ENCODE measurements at regions not wholly inside any gene's neighbourhood (a gene's known extent, or its start where the extent isn't known, plus 50 kb on each side); places are given as distances from the start of the nearest gene placed in this dataset.

DNA sequence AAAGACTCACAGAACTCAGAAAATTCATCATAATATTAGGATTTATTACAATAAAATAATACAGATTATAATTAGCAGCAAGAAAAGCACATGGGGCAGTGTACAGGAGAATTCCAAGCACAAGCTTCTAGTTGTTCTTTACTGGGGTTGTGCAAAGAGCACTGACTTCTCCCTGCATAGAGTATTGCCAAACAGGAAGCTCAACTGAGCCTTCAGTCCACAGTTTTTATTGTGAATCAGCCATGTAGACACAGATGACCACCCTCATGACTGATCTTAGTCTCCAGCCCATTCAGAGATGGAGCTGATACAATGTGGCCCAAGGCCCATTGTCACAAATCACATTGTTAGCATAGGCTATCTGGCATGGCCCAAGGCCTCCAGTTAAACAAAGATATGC is 798.9 kb downstream of the KCNA4 start:
- H3K36me3 Mint-ChIP-seq (ENCODE audit: unreplicated experiment): no peaks in the 10 kb centered on the region
- H3K27me3 Mint-ChIP-seq (ENCODE audit: unreplicated experiment): no peaks in the 10 kb centered on the region
- no peaks in the 10 kb centered on the region for H3K4me1 Mint-ChIP-seq (ENCODE audit: low read depth, unreplicated experiment)
- DNase-seq: no peak
- no peak overlapping the region for H3K4me3 Mint-ChIP-seq (ENCODE audit: unreplicated experiment)
- no peak for TF ChIP-seq CTCF (IDR thresholded peaks at IDR 0.05; ENCODE audit: partially characterized antibody, unreplicated experiment)
- no peaks in the 10 kb centered on the region for H3K9me3 Mint-ChIP-seq (ENCODE audit: unreplicated experiment)
- no peak overlapping the region for H3K27ac Mint-ChIP-seq (ENCODE audit: unreplicated experiment)

DNA sequence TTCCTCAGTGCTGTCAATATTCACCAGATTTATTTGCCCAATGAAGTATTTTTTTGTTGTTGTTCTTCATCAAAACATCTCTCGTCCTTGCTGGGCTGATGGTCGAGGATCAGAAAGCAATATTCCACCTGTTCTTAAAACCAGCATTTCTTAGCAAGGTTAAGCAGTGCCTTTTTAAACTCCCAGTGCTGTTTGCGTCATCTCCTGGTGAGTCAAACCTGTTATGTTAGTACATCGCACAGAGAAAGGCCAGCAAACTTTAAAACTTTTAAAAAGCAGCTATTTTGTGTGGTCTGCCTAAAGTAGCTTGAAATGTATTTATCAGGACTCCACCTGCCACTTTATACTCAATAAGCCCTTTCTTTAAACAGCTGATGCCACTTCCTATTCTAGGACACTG is 802.0 kb downstream of the KCNA4 start:
- Mint-ChIP-seq H3K9me3 (ENCODE audit: unreplicated experiment) (no peaks in the 10 kb centered on the region), H3K4me3 (ENCODE audit: unreplicated experiment) (no peak overlapping the region), H3K27me3 (ENCODE audit: unreplicated experiment) (no peaks in the 10 kb centered on the region), H3K27ac (ENCODE audit: unreplicated experiment) (no peak overlapping the region), H3K4me1 (ENCODE audit: low read depth, unreplicated experiment) (no peaks in the 10 kb centered on the region), H3K36me3 (ENCODE audit: unreplicated experiment) (no peaks in the 10 kb centered on the region)
- DNase-seq: no peak
- no peak for TF ChIP-seq CTCF (IDR thresholded peaks at IDR 0.05; ENCODE audit: partially characterized antibody, unreplicated experiment)

GRCh38 chr11:29211202-29211601 is 805.6 kb downstream of the KCNA4 start:
- H3K36me3 Mint-ChIP-seq (ENCODE audit: unreplicated experiment): no peaks in the 10 kb centered on the region
- H3K9me3 Mint-ChIP-seq (ENCODE audit: unreplicated experiment): no peaks in the 10 kb centered on the region
- H3K4me1 Mint-ChIP-seq (ENCODE audit: low read depth, unreplicated experiment): no peaks in the 10 kb centered on the region
- no peak for DNase-seq
- H3K27ac Mint-ChIP-seq (ENCODE audit: unreplicated experiment): no peak overlapping the region
- H3K27me3 Mint-ChIP-seq (ENCODE audit: unreplicated experiment): no peaks in the 10 kb centered on the region
- no peak for TF ChIP-seq CTCF (IDR thresholded peaks at IDR 0.05; ENCODE audit: partially characterized antibody, unreplicated experiment)
- no peak overlapping the region for H3K4me3 Mint-ChIP-seq (ENCODE audit: unreplicated experiment)

GRCh38 chr11:29210426-29210825 is 806.4 kb downstream of the KCNA4 start:
- no peaks in the 10 kb centered on the region for H3K27me3 Mint-ChIP-seq (ENCODE audit: unreplicated experiment)
- DNase-seq: no peak
- TF ChIP-seq CTCF (IDR thresholded peaks at IDR 0.05; ENCODE audit: partially characterized antibody, unreplicated experiment): no peak
- no peaks in the 10 kb centered on the region for H3K4me1 Mint-ChIP-seq (ENCODE audit: low read depth, unreplicated experiment)
- H3K36me3 Mint-ChIP-seq (ENCODE audit: unreplicated experiment): no peaks in the 10 kb centered on the region
- H3K27ac Mint-ChIP-seq (ENCODE audit: unreplicated experiment): no peak overlapping the region
- H3K9me3 Mint-ChIP-seq (ENCODE audit: unreplicated experiment): no peaks in the 10 kb centered on the region
- no peak overlapping the region for H3K4me3 Mint-ChIP-seq (ENCODE audit: unreplicated experiment)

DNA sequence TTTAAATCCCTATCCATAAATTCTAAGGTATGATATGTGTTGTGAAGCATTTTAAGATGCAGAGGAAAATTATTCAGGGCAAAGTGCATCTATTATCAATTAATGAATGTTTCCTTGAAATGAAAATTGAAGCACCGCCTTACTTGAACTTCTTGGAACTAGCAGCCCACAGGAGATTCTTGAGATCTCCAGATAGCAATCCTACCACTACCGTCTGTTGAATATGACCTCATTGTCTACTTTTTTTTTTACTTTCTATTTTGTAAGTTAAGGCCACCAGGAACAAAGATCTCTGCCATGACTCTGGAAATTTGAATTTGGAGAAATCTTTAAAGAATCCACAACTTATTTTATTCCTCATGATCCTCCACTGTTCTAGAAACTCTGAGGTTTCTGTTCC is 808.7 kb downstream of the KCNA4 start:
- Mint-ChIP-seq H3K4me3 (ENCODE audit: unreplicated experiment) (no peak overlapping the region), H3K27me3 (ENCODE audit: unreplicated experiment) (no peaks in the 10 kb centered on the region), H3K27ac (ENCODE audit: unreplicated experiment) (no peak overlapping the region), H3K4me1 (ENCODE audit: low read depth, unreplicated experiment) (no peaks in the 10 kb centered on the region), H3K9me3 (ENCODE audit: unreplicated experiment) (no peaks in the 10 kb centered on the region), H3K36me3 (ENCODE audit: unreplicated experiment) (no peaks in the 10 kb centered on the region)
- DNase-seq: no peak
- TF ChIP-seq CTCF (IDR thresholded peaks at IDR 0.05; ENCODE audit: partially characterized antibody, unreplicated experiment): no peak

Measured in glutamatergic neuron (in vitro differentiated cells).